Mesodermal cell (in vitro differentiated cells): ENCODE measurements at regions not wholly inside any gene's neighbourhood (a gene's known extent, or its start where the extent isn't known, plus 50 kb on each side); places are given as distances from the start of the nearest gene placed in this dataset.
"Not testable (repeated sequence)": the region's sequence is repeated elsewhere in the genome, so short reads cannot be mapped to it uniquely, and the experiment has no call there.

Experiments
- H3K27ac ChIP-seq: 2 replicates; pipeline ENCODE4 v1.7.0; 2013; ENCODE audit warnings: mild to moderate bottlenecking, low read depth, low read length, moderate library complexity; ENCODE audit not compliant: severe bottlenecking
- H3K36me3 ChIP-seq: 2 replicates; pipeline ENCODE4 v1.7.1; 2013; ENCODE audit warnings: mild to moderate bottlenecking, low read length, moderate library complexity; ENCODE audit not compliant: control insufficient read depth, insufficient read depth
- H3K4me1 ChIP-seq: one replicate; pipeline ENCODE4 v1.7.1; 2013; ENCODE audit warnings: mild to moderate bottlenecking, low read length; ENCODE audit not compliant: insufficient read depth, control insufficient read depth, poor library complexity, severe bottlenecking
- H3K4me3 ChIP-seq: 2 replicates; pipeline ENCODE4 v1.7.0; 2013; ENCODE audit warnings: low read length, control low read depth, mild to moderate bottlenecking; ENCODE audit not compliant: insufficient read depth, poor library complexity, severe bottlenecking; ENCODE audit errors: extremely low read depth
- H3K9me3 ChIP-seq: 2 replicates; pipeline ENCODE4 v1.7.1; 2013; ENCODE audit warnings: mild to moderate bottlenecking, low read length, moderate library complexity; ENCODE audit not compliant: control insufficient read depth
- WGBS, 2 experiments: methylation state at CpG; one replicate each; pipeline ENCODE4 v1.1.5; 2013; ENCODE audit warnings: missing lambda C conversion rate in 2 of 2; ENCODE audit not compliant: insufficient coverage in 2 of 2; 5-methylcytosine and 5-hydroxymethylcytosine counted together

DNA sequence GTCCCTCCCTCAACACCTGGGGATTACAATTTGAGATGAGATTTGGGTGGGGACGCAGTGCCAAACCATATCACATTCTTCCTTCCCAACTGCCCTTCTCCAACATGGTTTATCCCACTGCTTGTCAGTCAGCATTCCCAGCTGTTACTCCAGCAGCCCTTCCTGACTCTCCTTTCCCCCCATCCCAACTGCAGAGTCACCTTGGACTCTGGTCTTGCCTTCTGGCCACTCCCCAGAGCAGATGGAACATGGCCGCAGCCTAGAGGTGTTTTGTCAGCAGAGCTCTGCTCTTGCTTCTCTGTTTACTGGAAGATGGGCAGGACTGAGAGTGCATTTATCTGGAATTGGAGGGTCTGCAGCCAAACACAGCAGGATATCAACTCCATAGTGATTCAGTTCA is 51.2 kb upstream of the MEX3C start:
- WGBS, 2 experiments, result 86 to 100% methylated on average over 1 of the region's 2 CpGs
- H3K4me3 ChIP-seq, result no peak overlapping the region
- H3K36me3 ChIP-seq, result no peaks in the 10 kb centered on the region
- no peak overlapping the region for H3K27ac ChIP-seq
- no peaks in the 10 kb centered on the region for H3K4me1 ChIP-seq
- H3K9me3 ChIP-seq, result no peaks in the 10 kb centered on the region

DNA sequence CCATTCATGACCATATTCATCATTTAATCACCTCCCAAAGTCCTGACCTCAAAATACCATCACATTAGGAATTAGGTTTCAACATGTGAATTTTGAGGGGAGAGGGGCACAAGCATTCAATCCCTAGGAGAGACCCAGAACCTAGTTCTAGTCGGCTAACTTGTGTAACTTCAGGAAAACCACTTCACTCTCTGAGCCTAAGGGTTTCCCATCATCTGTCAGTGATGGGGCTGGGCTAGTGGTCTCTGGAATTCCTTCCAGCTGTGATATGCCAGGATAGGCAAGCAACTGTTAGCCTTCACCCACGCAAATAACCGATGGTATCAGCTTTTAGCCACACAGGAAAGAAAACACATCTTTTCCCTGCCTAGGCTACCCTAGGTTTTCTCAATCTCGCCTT is 52.5 kb upstream of the MEX3C start:
- Histone ChIP-seq H3K36me3 (no peaks in the 10 kb centered on the region), H3K4me3 (no peak overlapping the region), H3K4me1 (no peaks in the 10 kb centered on the region), H3K27ac (peak overlapping the region; percentile 18), H3K9me3 (no peaks in the 10 kb centered on the region)
- 60 to 80% methylated on average over 1 to 3 of the region's 4 CpGs for WGBS, 2 experiments

DNA sequence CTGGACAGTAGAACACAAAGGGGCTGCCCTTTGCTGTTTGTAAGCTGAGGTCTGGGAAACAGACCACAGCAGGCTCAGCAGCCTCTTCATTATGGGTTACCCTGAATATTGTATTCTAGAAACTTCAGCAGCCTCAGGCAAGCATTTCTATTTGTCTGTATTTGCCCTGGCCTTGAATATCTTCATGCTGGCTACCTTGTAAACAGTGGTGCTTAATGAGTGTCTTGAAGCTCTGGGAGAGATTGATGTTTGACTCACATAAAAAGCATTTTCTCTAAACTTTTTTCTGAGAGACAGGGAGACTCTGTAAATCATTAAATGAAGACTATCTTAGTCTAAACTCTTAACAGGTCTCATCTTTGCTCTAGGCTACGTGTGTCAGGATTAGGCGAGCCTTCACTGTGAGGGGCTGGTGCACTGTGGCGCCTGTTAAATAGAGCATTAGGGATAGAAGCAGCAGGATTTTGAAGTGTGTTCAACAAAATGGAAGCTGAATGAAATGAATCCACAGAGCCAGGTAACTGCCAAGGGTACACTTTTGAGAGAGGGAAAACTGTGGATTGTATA is 53.1 kb upstream of the MEX3C start:
- Histone ChIP-seq H3K36me3 (no peaks in the 10 kb centered on the region), H3K9me3 (no peaks in the 10 kb centered on the region), H3K4me3 (no peak overlapping the region), H3K4me1 (no peaks in the 10 kb centered on the region), H3K27ac (peak overlapping the region; percentile 18)
- 84 to 100% methylated on average over 2 to 3 of the region's 3 CpGs for WGBS, 2 experiments

DNA sequence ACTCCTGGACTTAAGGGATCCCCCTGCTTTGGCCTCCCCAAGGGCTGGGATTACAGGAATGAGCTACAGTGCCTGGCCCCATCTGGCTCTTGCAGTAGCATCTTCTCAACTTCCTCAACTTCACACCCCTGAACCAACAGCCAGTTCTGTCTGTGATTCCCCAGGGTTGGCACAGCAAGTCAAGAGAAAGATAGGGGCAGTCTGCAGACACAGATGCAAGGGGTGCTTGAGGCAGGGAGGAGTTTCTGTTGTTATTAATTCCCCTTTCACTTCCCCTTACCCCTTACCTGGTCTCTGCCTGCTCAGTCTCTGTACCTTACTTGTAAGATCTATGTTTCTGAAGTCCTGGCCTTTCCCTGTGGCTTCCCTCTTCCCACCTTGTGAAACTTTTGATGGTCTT is 54.1 kb upstream of the MEX3C start:
- no peaks in the 10 kb centered on the region for H3K4me1 ChIP-seq
- H3K27ac ChIP-seq, result no peak overlapping the region
- H3K4me3 ChIP-seq, result no peak overlapping the region

DNA sequence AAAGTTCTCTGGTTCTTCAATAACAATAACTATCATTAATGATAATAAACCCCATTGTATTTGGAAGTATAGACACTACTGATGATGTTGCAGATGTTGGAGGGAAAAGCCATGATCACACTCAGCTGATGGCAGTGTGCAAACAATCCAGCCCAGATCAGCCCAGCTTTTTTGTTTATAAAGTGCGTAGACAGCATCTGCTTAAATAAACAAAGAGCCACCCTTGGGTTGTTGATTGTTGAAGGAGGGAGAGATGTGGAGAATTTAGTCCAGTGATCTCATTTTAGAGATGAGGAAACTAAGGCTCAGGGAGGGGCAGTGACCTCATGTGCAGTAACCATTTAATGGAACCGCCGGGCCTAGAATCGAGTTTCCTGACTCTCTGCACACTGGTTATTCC is 56.0 kb upstream of the MEX3C start:
- Histone ChIP-seq H3K9me3 (no peaks in the 10 kb centered on the region), H3K36me3 (no peaks in the 10 kb centered on the region), H3K27ac (no peak overlapping the region), H3K4me1 (no peaks in the 10 kb centered on the region), H3K4me3 (no peak overlapping the region)
- 94 to 100% methylated on average over 1 to 3 of the region's 4 CpGs for WGBS, 2 experiments

More for the DNA sequence above, 54.1 kb upstream of the MEX3C start:
- Histone ChIP-seq H3K9me3 (no peaks in the 10 kb centered on the region), H3K36me3 (no peaks in the 10 kb centered on the region)

DNA sequence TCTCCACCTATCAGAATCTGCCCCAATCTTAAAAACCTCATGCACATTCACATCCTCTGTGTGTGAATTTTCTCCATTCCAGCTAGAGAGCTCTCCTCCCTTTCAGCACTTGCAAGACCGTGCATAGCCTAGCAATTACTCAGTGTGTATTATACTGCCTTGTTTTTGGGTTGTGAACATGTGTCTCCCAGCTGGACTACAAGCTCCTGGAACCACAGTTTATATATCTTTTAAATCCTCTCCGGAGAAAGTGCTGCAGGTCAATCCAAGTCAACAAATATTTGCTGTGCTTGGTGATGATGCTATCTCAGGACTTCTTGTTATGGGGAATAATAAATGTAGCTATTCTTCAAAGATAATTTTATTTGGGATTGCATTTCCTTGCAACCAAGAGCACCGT is 58.2 kb upstream of the MEX3C start:
- H3K36me3 ChIP-seq, result no peaks in the 10 kb centered on the region
- no CpG with 5 or more reads among the region's 3 CpGs for WGBS, 2 experiments
- H3K9me3 ChIP-seq, result no peaks in the 10 kb centered on the region
- H3K4me1 ChIP-seq, result no peaks in the 10 kb centered on the region
- H3K27ac ChIP-seq, result no peak overlapping the region
- no peak overlapping the region for H3K4me3 ChIP-seq

DNA sequence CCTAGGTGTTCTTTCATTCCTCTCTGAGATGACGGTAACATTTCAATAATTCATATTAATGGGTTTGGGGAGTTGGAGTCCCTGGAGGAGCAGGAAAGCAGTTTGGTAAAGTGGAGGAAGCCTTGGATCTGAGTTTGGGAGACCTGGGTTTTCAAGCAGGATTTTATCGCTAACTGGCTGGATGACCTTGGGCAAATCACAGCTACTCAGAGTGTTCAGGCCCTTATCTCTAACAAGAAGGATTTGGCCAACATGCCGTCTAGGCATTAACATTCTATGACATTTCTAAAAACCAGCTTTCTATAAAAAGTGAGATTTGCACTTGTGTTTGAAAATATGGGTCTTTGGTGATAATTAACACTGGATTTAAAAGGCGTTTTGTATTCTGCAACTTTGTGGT is 59.7 kb upstream of the MEX3C start:
- WGBS, 2 experiments, result 86 to 93% methylated on average over 2 of the region's 4 CpGs
- Histone ChIP-seq H3K4me1 (no peaks in the 10 kb centered on the region), H3K27ac (no peak overlapping the region), H3K9me3 (no peaks in the 10 kb centered on the region), H3K36me3 (no peaks in the 10 kb centered on the region), H3K4me3 (no peak overlapping the region)

DNA sequence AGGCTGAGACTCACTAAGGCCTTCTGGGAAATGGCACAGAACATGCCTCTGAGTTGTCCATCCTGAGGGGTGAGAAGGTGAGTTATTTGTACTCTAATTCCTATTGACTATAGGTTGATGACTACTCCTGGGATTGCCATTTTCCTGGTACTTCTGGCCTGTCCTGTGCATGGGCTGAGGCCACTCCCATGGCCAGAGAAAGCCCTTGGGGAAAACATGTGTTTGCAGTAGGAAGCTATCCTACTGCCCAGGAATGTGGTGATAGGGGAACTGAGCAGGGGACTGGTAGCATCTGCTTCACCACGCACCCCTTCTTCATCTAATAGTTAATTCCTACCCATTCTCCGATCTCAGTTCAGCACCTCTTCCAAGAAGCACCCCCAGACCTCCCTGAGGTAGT is 62.6 kb upstream of the MEX3C start:
- Histone ChIP-seq H3K27ac (no peak overlapping the region), H3K9me3 (no peaks in the 10 kb centered on the region), H3K4me3 (no peak overlapping the region), H3K4me1 (no peaks in the 10 kb centered on the region), H3K36me3 (no peaks in the 10 kb centered on the region)
- WGBS, 2 experiments, result 100% methylated on average over 1 to 2 of the region's 2 CpGs

DNA sequence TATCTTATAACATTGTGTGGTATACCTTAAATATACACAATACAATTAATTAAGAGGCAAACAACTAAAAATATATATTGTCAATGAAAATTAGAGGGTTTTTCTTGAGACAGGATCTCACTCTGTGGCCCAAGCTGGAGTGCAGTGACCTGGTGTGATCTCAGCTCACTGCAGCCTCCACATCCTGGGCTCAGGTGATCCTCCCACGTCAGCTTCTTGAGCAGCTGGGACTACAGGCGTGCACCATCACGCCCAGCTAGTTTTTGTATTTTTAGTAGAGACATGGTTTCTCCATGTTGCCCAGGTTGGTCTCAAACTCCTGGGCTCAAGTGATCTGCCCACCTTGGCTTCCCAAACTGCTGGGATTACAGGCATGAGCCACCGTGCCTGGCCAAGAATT is 68.6 kb upstream of the MEX3C start:
- not testable (repeated sequence) for H3K36me3 ChIP-seq, H3K9me3 ChIP-seq, H3K4me3 ChIP-seq, H3K27ac ChIP-seq, H3K4me1 ChIP-seq
- 95 to 100% methylated on average over 3 to 4 of the region's 4 CpGs for WGBS, 2 experiments

DNA sequence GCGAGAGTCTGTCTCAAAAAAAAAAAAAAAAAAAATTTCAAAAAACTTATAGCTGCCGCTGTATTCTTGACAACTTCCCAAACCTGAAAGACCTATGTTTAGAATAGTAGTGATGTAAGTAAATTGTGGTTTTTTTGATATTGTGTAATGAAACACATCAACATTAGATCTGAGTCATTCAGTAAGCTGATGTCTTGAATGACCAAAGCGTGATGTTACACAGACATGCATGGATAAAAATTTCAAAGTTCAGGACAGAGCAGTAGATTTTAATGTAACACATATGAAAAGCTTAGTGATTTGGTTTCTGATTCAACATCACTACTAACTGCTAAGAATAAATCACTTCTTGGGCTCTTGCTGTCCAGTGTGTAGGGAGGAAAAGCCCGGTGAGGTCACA is 69.3 kb upstream of the MEX3C start:
- no CpG with 5 or more reads among the region's 4 CpGs for WGBS, 2 experiments
- Histone ChIP-seq H3K4me1 (no peaks in the 10 kb centered on the region), H3K4me3 (no peak overlapping the region), H3K36me3 (no peaks in the 10 kb centered on the region), H3K9me3 (no peaks in the 10 kb centered on the region), H3K27ac (no peak overlapping the region)

DNA sequence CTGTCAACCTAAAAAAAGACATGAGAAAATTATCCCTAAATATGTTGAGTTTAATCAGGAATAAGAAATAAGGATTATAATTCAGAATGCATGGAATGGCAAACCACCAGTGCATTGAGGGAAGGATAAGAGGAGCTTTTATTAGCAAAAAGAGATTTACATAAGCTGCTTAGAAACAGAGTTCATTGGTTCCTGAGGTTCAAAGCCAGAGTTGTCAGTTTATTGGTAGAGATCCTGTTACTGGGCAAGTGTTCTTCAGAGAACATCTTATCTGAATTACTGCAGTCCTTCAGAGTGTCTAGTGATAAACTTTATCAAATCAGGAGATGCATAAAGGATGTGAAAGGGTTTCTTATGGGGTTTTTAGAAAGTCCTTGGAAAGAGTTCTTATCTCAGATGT is 76.0 kb upstream of the MEX3C start:
- Histone ChIP-seq H3K9me3 (no peaks in the 10 kb centered on the region), H3K4me3 (no peak overlapping the region), H3K27ac (no peak overlapping the region), H3K36me3 (no peaks in the 10 kb centered on the region), H3K4me1 (no peaks in the 10 kb centered on the region)
